ENCODE measurements at regions not wholly inside any gene's neighbourhood (a gene's known extent, or its start where the extent isn't known, plus 50 kb on each side); places are given as distances from the start of the nearest gene placed in this dataset.

DNA sequence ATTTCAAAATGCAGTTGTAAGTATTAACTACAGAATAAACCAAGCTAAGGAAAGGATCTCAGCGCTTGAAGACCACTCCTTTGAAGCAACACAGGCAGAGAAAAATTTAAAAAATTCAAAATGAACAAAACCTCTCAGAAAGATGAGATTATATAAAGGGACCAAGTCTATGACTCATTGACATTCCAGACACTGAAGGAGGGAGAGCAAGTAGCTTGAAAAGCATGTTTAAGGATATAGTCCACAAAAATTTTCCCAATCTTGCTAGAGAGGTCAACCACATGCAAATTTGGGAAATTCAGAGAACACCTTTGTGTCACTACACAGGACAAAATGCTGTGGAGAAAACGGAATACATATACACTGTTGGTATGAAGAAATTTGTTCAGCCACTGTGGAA is 112.6 kb upstream of the MC4R start:
- Histone ChIP-seq H3K4me1 (ENCODE audit: control insufficient read depth, insufficient read depth, low read length) (no peaks in the 10 kb centered on the region), H3K18ac (ENCODE audit: low read depth, low read length) (no peak overlapping the region), H2BK15ac (ENCODE audit: low read depth, low read length) (no peak overlapping the region), H3K9ac (ENCODE audit: low read depth, low read length) (no peak overlapping the region), H3K9me1 (ENCODE audit: insufficient read depth, low read length) (no peaks in the 10 kb centered on the region), H4K91ac (ENCODE audit: insufficient read depth, low read depth, low read length) (no peak overlapping the region), H2AK9ac (replicated peaks; ENCODE audit: low read depth, low read length, poor library complexity) (no peak overlapping the region), H2BK120ac (ENCODE audit: low read depth, low read length) (no peak overlapping the region), H3K23ac (ENCODE audit: low read depth, low read length) (no peak overlapping the region), H3K4me3 (ENCODE audit: insufficient read depth, low read depth, low read length) (no peak overlapping the region), H4K20me1 (ENCODE audit: insufficient read depth, low read length) (no peaks in the 10 kb centered on the region), H4K8ac (ENCODE audit: low read depth in 2 of 2, low read length in 2 of 2) (no peak overlapping the region), H3K27me3 (ENCODE audit: control insufficient read depth, insufficient read depth, low read length) (no peaks in the 10 kb centered on the region), H3K4ac (ENCODE audit: low read depth, low read length) (no peak overlapping the region), H2BK5ac (ENCODE audit: low read depth, low read length, poor library complexity, severe bottlenecking) (no peak overlapping the region), H3K36me3 (ENCODE audit: control insufficient read depth, insufficient read depth, low read length) (no peaks in the 10 kb centered on the region), H3K27ac (ENCODE audit: insufficient read depth, low read length) (no peak overlapping the region), H3K14ac (replicated peaks; ENCODE audit: low read depth, low read length) (no peak overlapping the region), H4K5ac (ENCODE audit: low read depth, low read length) (no peak overlapping the region), H3K79me1 (ENCODE audit: low read depth in 1 of 2, low read length in 2 of 2) (no peaks in the 10 kb centered on the region), H3K56ac (ENCODE audit: extremely low read depth, insufficient read depth, low read length) (no peak overlapping the region), H3K4me2 (ENCODE audit: low read depth, low read length) (no peak overlapping the region), H2AFZ (replicated peaks; ENCODE audit: low read length, poor library complexity) (no peak overlapping the region), H2AK5ac (ENCODE audit: low read depth, low read length) (no peak overlapping the region), H2BK20ac (ENCODE audit: low read depth, low read length) (no peak overlapping the region), H3K9me3 (ENCODE audit: control insufficient read depth, insufficient read depth, low read length) (no peaks in the 10 kb centered on the region)
- DNase-seq, result peak; percentile 3
- TF ChIP-seq NFE2L2 (IDR thresholded peaks at IDR 0.05; ENCODE audit: low read depth, low read length) (no peak), SMC3 (IDR thresholded peaks at IDR 0.05; ENCODE audit: low read depth, low read length) (no peak), BHLHE40 (IDR thresholded peaks at IDR 0.05; ENCODE audit: low read depth, low read length) (no peak), MAZ (IDR thresholded peaks at IDR 0.05; ENCODE audit: borderline replicate concordance, low read depth, low read length) (no peak), CHD1 (IDR thresholded peaks at IDR 0.05; ENCODE audit: low read depth, low read length) (no peak), CEBPB (IDR thresholded peaks at IDR 0.05; ENCODE audit: low read depth, low read length) (no peak), RAD21 (IDR thresholded peaks at IDR 0.05; ENCODE audit: low read length) (no peak), MXI1 (IDR thresholded peaks at IDR 0.05; ENCODE audit: borderline replicate concordance, low read depth, low read length) (no peak), RFX5 (IDR thresholded peaks at IDR 0.05; ENCODE audit: low read depth, low read length) (no peak), POLR2A (IDR thresholded peaks at IDR 0.05; ENCODE audit: low read depth, low read length) (no peak)
- TF ChIP-seq, protein P1, sequence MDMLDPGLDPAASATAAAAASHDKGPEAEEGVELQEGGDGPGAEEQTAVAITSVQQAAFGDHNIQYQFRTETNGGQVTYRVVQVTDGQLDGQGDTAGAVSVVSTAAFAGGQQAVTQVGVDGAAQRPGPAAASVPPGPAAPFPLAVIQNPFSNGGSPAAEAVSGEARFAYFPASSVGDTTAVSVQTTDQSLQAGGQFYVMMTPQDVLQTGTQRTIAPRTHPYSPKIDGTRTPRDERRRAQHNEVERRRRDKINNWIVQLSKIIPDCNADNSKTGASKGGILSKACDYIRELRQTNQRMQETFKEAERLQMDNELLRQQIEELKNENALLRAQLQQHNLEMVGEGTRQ (IDR thresholded peaks at IDR 0.05; ENCODE audit: low read depth, low read length), result no peak
- TF ChIP-seq, protein P2, sequence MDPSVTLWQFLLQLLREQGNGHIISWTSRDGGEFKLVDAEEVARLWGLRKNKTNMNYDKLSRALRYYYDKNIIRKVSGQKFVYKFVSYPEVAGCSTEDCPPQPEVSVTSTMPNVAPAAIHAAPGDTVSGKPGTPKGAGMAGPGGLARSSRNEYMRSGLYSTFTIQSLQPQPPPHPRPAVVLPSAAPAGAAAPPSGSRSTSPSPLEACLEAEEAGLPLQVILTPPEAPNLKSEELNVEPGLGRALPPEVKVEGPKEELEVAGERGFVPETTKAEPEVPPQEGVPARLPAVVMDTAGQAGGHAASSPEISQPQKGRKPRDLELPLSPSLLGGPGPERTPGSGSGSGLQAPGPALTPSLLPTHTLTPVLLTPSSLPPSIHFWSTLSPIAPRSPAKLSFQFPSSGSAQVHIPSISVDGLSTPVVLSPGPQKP (IDR thresholded peaks at IDR 0.05; ENCODE audit: borderline replicate concordance, low read depth, low read length), result no peak
- TF ChIP-seq, protein P3, sequence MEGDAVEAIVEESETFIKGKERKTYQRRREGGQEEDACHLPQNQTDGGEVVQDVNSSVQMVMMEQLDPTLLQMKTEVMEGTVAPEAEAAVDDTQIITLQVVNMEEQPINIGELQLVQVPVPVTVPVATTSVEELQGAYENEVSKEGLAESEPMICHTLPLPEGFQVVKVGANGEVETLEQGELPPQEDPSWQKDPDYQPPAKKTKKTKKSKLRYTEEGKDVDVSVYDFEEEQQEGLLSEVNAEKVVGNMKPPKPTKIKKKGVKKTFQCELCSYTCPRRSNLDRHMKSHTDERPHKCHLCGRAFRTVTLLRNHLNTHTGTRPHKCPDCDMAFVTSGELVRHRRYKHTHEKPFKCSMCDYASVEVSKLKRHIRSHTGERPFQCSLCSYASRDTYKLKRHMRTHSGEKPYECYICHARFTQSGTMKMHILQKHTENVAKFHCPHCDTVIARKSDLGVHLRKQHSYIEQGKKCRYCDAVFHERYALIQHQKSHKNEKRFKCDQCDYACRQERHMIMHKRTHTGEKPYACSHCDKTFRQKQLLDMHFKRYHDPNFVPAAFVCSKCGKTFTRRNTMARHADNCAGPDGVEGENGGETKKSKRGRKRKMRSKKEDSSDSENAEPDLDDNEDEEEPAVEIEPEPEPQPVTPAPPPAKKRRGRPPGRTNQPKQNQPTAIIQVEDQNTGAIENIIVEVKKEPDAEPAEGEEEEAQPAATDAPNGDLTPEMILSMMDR (conservative IDR thresholded peaks at IDR 0.05; ENCODE audit: low read depth, low read length), result no peak
- dilution Hi-C loops (cut with HindIII; ENCODE audit: low sequenced_read_pairs, unreplicated experiment) (no loop called here), in situ Hi-C loops (cut with MboI; ENCODE audit: low sequenced_read_pairs) (no loop called here), intact Hi-C loops (cut with micrococcal nuclease) (loop anchor here (5.0 kb wide), 1 partner anchor 488 kb away; no protein-coding TSS in a partner anchor)
- no CpG with 5 or more reads among the region's 2 CpGs for whole genome bisulfite sequencing, 2 experiments (ENCODE audit: extremely low coverage in 2 of 2, insufficient read length in 1 of 2)
- no TSS peak for BruUV-seq (replicated peaks)
- ATAC-seq (ENCODE audit: low read depth), result no peak
- POLR2A ChIA-PET (ENCODE audit: unreplicated experiment), result no interaction called here
- CTCF ChIA-PET, result no interaction called here

All from IMR-90 (cell line).